Stomach (tissue), 8 donors: ENCODE measurements at regions not wholly inside any gene's neighbourhood (a gene's known extent, or its start where the extent isn't known, plus 50 kb on each side); places are given as distances from the start of the nearest gene placed in this dataset.

Experiments used
- DNase-seq, 2 donors: peaks; one replicate each; pipeline versions ENCODE4 v3.0.0 to v3.0.0-alpha.2; 2013 to 2019
- H3K27ac ChIP-seq, 5 donors: fragments of 200-600 bp in 4 of 5; sonication (generic) in 4 of 5; one replicate each; pipeline ENCODE4 v1.5.1; 2013 to 2019; ENCODE audit warnings: mild to moderate bottlenecking in 1 of 5, moderate library complexity in 1 of 5
- H3K27me3 ChIP-seq, 3 donors: fragments of 200-600 bp; sonication (generic); one replicate each; pipeline ENCODE4 v1.5.1; 2017 to 2019; ENCODE audit warnings: mixed run types in 1 of 3
- H3K36me3 ChIP-seq, 4 donors: fragments of 200-600 bp; sonication (generic); 1 replicate in 3 of 4; 2 replicates in 1 of 4; pipeline ENCODE4 v1.5.1; 2016 to 2019
- H3K4me1 ChIP-seq, 4 donors: fragments of 200-600 bp; sonication (generic); one replicate each; pipeline ENCODE4 v1.5.1; 2016 to 2019
- H3K4me3 ChIP-seq, 4 donors: fragments of 200-600 bp; sonication (generic) in 3 of 4; one replicate each; pipeline ENCODE4 v1.5.1; 2016 to 2019; ENCODE audit warnings: mild to moderate bottlenecking in 1 of 4
- H3K9me3 ChIP-seq, 4 donors: fragments of 200-600 bp; sonication (generic); one replicate each; pipeline ENCODE4 v1.5.1; 2016 to 2019
- EP300 ChIP-seq: sonication (generic); formaldehyde crosslinking; IDR thresholded peaks from one replicate; pipeline ENCODE4 v1.6.1; 2017; ENCODE audit warnings: antibody characterized with exemption
- POLR2A ChIP-seq, 4 donors: fragments of 450-650 bp; IDR thresholded peaks; one replicate each; pipeline ENCODE4 v1.6.1; 2016; ENCODE audit warnings: antibody characterized with exemption in 4 of 4, control low read depth in 2 of 4, mild to moderate bottlenecking in 1 of 4, moderate library complexity in 1 of 4
- POLR2AphosphoS5 ChIP-seq, 3 donors: sonication (generic); formaldehyde crosslinking; IDR thresholded peaks; one replicate each; pipeline ENCODE4 v1.6.1; 2016; ENCODE audit warnings: antibody characterized with exemption in 3 of 3
- WGBS, 5 donors: extraction: QIAGEN DNeasy Blood & Tissue Kit in 3 of 5; methylation state at CpG; one replicate each; pipeline versions ENCODE4 v1.1.5 to v1.1.7; 2013 to 2018; 5-methylcytosine and 5-hydroxymethylcytosine counted together
- intact Hi-C: fragments of 100-400 bp; cut with DNase I; formaldehyde crosslinking; loops from one replicate; pipeline ENCODE4 v1.15.1; 2023; ENCODE audit warnings: low total_unique reads
- TF ChIP-seq, protein P1 (sequence below), 7 experiments: fragments of 450-650 bp in 4 of 7; fragments of 200-600 bp in 3 of 7; sonication (generic) in 3 of 7; IDR thresholded peaks; one replicate each; pipeline ENCODE4 v1.5.1; 2016 to 2019; ENCODE audit warnings: antibody characterized with exemption in 7 of 7, control low read depth in 2 of 7, mild to moderate bottlenecking in 1 of 7
- donor health status: healthy with polysubstance abuse.
- donor health status: Bipolar disorder and iron deficiency.
- donor health status: healthy.

DNA sequence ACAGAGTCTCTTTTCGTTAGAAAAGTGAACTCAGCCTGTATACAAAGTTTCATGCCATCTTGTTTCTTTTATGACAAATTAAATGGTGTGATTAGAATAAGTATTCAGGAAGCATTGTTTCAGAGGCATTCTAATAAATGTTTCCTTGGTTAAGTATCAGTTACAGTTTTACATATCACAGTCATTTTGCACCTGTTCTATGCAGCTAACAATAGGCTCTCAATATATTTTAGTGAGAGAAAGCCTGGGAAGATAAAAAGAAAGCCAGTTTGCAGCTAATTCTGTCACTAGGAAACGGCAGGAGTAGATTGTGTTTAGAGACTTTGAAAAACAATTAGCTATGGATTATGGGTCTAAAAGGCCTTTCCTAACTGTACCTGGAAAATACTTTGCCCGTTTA is 252.8 kb downstream of the ZIC1 start:
- peak in 1 of 2 donors; percentile 23 for DNase-seq
- Histone ChIP-seq H3K4me1 (no peaks in the 10 kb centered on the region), H3K9me3 (no peaks in the 10 kb centered on the region), H3K27me3 (no peaks in the 10 kb centered on the region), H3K36me3 (no peaks in the 10 kb centered on the region), H3K27ac (no peak overlapping the region), H3K4me3 (no peak overlapping the region)
- intact Hi-C loops: no loop called here
- WGBS, 5 donors: 27 to 42% (median 37%) methylated on average over 3 of the region's 3 CpGs
- TF ChIP-seq EP300 (no peak), POLR2AphosphoS5 (IDR thresholded peaks at IDR 0.05) (no peak)
- TF ChIP-seq, protein P1, sequence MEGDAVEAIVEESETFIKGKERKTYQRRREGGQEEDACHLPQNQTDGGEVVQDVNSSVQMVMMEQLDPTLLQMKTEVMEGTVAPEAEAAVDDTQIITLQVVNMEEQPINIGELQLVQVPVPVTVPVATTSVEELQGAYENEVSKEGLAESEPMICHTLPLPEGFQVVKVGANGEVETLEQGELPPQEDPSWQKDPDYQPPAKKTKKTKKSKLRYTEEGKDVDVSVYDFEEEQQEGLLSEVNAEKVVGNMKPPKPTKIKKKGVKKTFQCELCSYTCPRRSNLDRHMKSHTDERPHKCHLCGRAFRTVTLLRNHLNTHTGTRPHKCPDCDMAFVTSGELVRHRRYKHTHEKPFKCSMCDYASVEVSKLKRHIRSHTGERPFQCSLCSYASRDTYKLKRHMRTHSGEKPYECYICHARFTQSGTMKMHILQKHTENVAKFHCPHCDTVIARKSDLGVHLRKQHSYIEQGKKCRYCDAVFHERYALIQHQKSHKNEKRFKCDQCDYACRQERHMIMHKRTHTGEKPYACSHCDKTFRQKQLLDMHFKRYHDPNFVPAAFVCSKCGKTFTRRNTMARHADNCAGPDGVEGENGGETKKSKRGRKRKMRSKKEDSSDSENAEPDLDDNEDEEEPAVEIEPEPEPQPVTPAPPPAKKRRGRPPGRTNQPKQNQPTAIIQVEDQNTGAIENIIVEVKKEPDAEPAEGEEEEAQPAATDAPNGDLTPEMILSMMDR (IDR thresholded peaks at IDR 0.05): no peak

DNA sequence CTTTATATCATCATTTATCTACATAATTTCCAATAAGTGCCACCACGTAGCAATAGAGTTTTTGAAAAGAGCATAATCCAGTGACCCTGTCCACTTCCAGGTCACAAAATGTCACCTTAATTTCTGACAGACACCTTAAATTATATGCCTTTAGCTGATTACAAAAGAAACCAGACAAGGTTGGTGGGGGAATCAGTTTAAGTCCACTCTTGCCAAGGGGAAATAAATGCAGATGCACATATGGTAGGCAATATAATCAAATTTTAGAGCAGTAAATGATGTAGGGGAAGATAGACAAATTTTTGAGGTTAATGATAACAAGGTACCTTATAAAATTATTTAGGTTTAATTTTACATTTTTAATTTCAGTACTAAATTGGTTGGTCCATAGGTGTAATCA is 253.5 kb downstream of the ZIC1 start:
- no peak for DNase-seq
- WGBS, 5 donors: 54 to 81% (median 64%) methylated on average over 1 of the region's 1 CpG
- H3K36me3 ChIP-seq: no peaks in the 10 kb centered on the region
- H3K4me3 ChIP-seq: no peak overlapping the region
- TF ChIP-seq POLR2AphosphoS5 (IDR thresholded peaks at IDR 0.05): no peak
- TF ChIP-seq, protein P1 (IDR thresholded peaks at IDR 0.05): no peak
- TF ChIP-seq POLR2A (IDR thresholded peaks at IDR 0.05): no peak
- no peak for TF ChIP-seq EP300
- no peaks in the 10 kb centered on the region for H3K27me3 ChIP-seq
- intact Hi-C loops: no loop called here
- H3K27ac ChIP-seq: no peak overlapping the region
- no peaks in the 10 kb centered on the region for H3K4me1 ChIP-seq
- H3K9me3 ChIP-seq: no peaks in the 10 kb centered on the region

DNA sequence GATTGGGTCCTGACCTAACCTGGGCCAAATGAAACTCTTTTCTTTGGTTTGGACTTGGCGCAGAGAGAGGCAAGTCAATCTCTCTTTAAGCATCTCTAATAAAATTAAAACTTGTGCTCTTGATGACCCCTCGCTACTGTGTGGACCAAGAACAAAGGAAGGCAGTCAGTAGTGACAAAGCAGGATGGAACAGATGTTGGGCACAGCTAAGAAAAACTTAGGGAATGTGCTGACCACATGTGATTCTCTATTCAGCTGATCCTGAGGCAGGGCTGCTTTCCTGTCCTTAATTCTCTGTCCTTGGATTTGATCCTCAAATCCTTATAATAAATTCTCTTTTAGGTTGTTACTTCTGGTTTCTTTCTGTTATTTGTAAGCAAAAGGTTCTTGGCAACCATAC is 259.9 kb downstream of the ZIC1 start:
- H3K9me3 ChIP-seq: no peaks in the 10 kb centered on the region
- 76 to 86% (median 81%) methylated on average over 2 of the region's 2 CpGs for WGBS, 5 donors
- intact Hi-C loops: no loop called here
- H3K4me3 ChIP-seq: no peak overlapping the region
- no peak overlapping the region for H3K27ac ChIP-seq
- DNase-seq: no peak
- no peaks in the 10 kb centered on the region for H3K27me3 ChIP-seq
- H3K36me3 ChIP-seq: no peaks in the 10 kb centered on the region
- no peak for TF ChIP-seq POLR2A (IDR thresholded peaks at IDR 0.05)
- no peak for TF ChIP-seq EP300
- TF ChIP-seq, protein P1 (IDR thresholded peaks at IDR 0.05): no peak
- TF ChIP-seq POLR2AphosphoS5 (IDR thresholded peaks at IDR 0.05): no peak
- H3K4me1 ChIP-seq: no peaks in the 10 kb centered on the region

DNA sequence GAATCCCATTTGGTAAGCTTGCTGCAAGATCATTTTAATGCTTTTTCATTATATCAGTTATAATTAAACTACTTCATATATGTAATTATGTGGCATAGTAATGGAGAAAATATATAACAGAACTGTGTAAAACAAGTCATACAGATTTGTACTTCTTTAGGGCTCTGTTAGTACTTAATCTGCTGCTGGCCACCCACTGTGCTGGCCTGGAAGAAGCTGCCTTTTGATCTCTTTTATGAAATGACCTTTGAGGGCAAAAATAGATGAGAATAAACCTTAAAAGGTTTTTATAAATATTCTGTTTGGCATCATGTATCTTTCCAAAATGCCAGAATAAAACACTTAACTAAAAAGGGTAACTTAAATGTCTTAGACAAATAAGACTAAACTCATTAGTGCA is 262.9 kb downstream of the ZIC1 start:
- no peaks in the 10 kb centered on the region for H3K36me3 ChIP-seq
- no peaks in the 10 kb centered on the region for H3K9me3 ChIP-seq
- no peak for DNase-seq
- no peak overlapping the region for H3K27ac ChIP-seq
- no peaks in the 10 kb centered on the region for H3K27me3 ChIP-seq
- no peaks in the 10 kb centered on the region for H3K4me1 ChIP-seq
- H3K4me3 ChIP-seq: no peak overlapping the region
- intact Hi-C loops: no loop called here
- no peak for TF ChIP-seq EP300
- TF ChIP-seq POLR2AphosphoS5 (IDR thresholded peaks at IDR 0.05): no peak
- TF ChIP-seq, protein P1 (IDR thresholded peaks at IDR 0.05): no peak
- no peak for TF ChIP-seq POLR2A (IDR thresholded peaks at IDR 0.05)
